Liver (tissue), 8 donors: ENCODE measurements at regions not wholly inside any gene's neighbourhood (a gene's known extent, or its start where the extent isn't known, plus 50 kb on each side); places are given as distances from the start of the nearest gene placed in this dataset.

Source experiments
- DNase-seq: peaks from one replicate; pipeline ENCODE4 v3.0.0-alpha.2; 2017; ENCODE audit warnings: low spot score
- H3K27ac ChIP-seq, 2 donors: one replicate each; pipeline ENCODE4 v1.7.0; 2013; ENCODE audit warnings: inconsistent platforms in 2 of 2, low read length in 2 of 2, control low read depth in 1 of 2, low read depth in 1 of 2, mild to moderate bottlenecking in 1 of 2
- H3K27me3 ChIP-seq, 4 donors: one replicate each; pipeline versions ENCODE4 v1.6.1 to v1.7.0; 2013; ENCODE audit warnings: low read length in 3 of 4, inconsistent platforms in 1 of 4, mild to moderate bottlenecking in 1 of 4, moderate library complexity in 1 of 4; ENCODE audit not compliant: control insufficient read depth in 4 of 4, insufficient read depth in 4 of 4
- H3K36me3 ChIP-seq, 4 donors: one replicate each; pipeline versions ENCODE4 v1.6.1 to v1.7.0; 2013; ENCODE audit warnings: low read length in 3 of 4, mild to moderate bottlenecking in 3 of 4, low read depth in 1 of 4, moderate library complexity in 1 of 4; ENCODE audit not compliant: control insufficient read depth in 4 of 4, insufficient read depth in 3 of 4
- H3K4me1 ChIP-seq, 4 donors: one replicate each; pipeline versions ENCODE4 v1.6.1 to v1.7.0; 2013; ENCODE audit warnings: low read length in 3 of 4, mild to moderate bottlenecking in 3 of 4, moderate library complexity in 1 of 4; ENCODE audit not compliant: control insufficient read depth in 4 of 4, insufficient read depth in 4 of 4
- H3K4me3 ChIP-seq, 3 donors: one replicate each; pipeline versions ENCODE4 v1.6.1 to v1.7.0; 2013; ENCODE audit warnings: low read length in 3 of 3, control low read depth in 1 of 3, low read depth in 1 of 3, mild to moderate bottlenecking in 1 of 3
- H3K9ac ChIP-seq, 2 donors: one replicate each; pipeline ENCODE4 v1.7.0; 2013; ENCODE audit warnings: low read length in 2 of 2, mild to moderate bottlenecking in 2 of 2, moderate library complexity in 2 of 2, control low read depth in 1 of 2, low read depth in 1 of 2
- H3K9me3 ChIP-seq, 4 donors: one replicate each; pipeline versions ENCODE4 v1.6.1 to v1.7.0; 2013; ENCODE audit warnings: low read length in 3 of 4; ENCODE audit not compliant: control insufficient read depth in 4 of 4
- ATF3 ChIP-seq: IDR thresholded peaks from 2 replicates; pipeline ENCODE4 v1.6.1; 2016; ENCODE audit warnings: antibody characterized with exemption
- CTCF ChIP-seq: fragments of 150-350 bp; IDR thresholded peaks from 2 replicates; pipeline ENCODE4 v1.5.1; 2017; ENCODE audit warnings: improper control_type of control experiment, low read depth, low read length; ENCODE audit not compliant: missing input control
- EGR1 ChIP-seq, 2 donors: IDR thresholded peaks; 2 replicates each; pipeline ENCODE4 v1.6.1; 2016 to 2018; ENCODE audit warnings: antibody characterized with exemption in 2 of 2, low read depth in 2 of 2
- FOXA1 ChIP-seq: IDR thresholded peaks from 2 replicates; pipeline ENCODE4 v1.6.1; 2016; ENCODE audit warnings: antibody characterized with exemption
- FOXA2 ChIP-seq: IDR thresholded peaks from 2 replicates; pipeline ENCODE4 v1.6.1; 2016; ENCODE audit warnings: antibody characterized with exemption
- GABPA ChIP-seq, 2 donors: IDR thresholded peaks in 1 of 2; conservative IDR thresholded peaks in 1 of 2; 2 replicates each; pipeline ENCODE4 v1.6.1; 2016; ENCODE audit warnings: antibody characterized with exemption in 2 of 2, mild to moderate bottlenecking in 1 of 2, moderate library complexity in 1 of 2
- HNF4A ChIP-seq, 2 donors: conservative IDR thresholded peaks; 2 replicates each; pipeline ENCODE4 v1.6.1; 2016; ENCODE audit warnings: antibody characterized with exemption in 2 of 2, mild to moderate bottlenecking in 2 of 2
- HNF4G ChIP-seq: IDR thresholded peaks from 2 replicates; pipeline ENCODE4 v1.6.1; 2016; ENCODE audit warnings: antibody characterized with exemption
- JUND ChIP-seq, 2 donors: IDR thresholded peaks; 2 replicates each; pipeline ENCODE4 v1.6.1; 2016; ENCODE audit warnings: antibody characterized with exemption in 2 of 2
- MAX ChIP-seq: IDR thresholded peaks from 2 replicates; pipeline ENCODE4 v1.6.1; 2016; ENCODE audit warnings: antibody characterized with exemption
- NR2F2 ChIP-seq: IDR thresholded peaks from 2 replicates; pipeline ENCODE4 v1.6.1; 2016; ENCODE audit warnings: antibody characterized with exemption
- RAD21 ChIP-seq, 2 donors: IDR thresholded peaks; 2 replicates each; pipeline ENCODE4 v1.6.1; 2016; ENCODE audit warnings: antibody characterized with exemption in 2 of 2, mild to moderate bottlenecking in 2 of 2
- REST ChIP-seq: IDR thresholded peaks from 2 replicates; pipeline ENCODE4 v1.6.1; 2016; ENCODE audit warnings: antibody characterized with exemption, mild to moderate bottlenecking
- RXRA ChIP-seq, 2 donors: IDR thresholded peaks; 2 replicates each; pipeline ENCODE4 v1.6.1; 2017 to 2018; ENCODE audit warnings: antibody characterized with exemption in 2 of 2, mild to moderate bottlenecking in 1 of 2
- SP1 ChIP-seq: IDR thresholded peaks from 2 replicates; pipeline ENCODE4 v1.6.1; 2018; ENCODE audit warnings: antibody characterized with exemption, mild to moderate bottlenecking
- TAF1 ChIP-seq: conservative IDR thresholded peaks from 2 replicates; pipeline ENCODE4 v1.6.1; 2016; ENCODE audit warnings: antibody characterized with exemption, mild to moderate bottlenecking
- YY1 ChIP-seq: IDR thresholded peaks from 2 replicates; pipeline ENCODE4 v1.6.1; 2016; ENCODE audit warnings: antibody characterized with exemption, mild to moderate bottlenecking
- ZBTB33 ChIP-seq: IDR thresholded peaks from 2 replicates; pipeline ENCODE4 v1.6.1; 2016; ENCODE audit warnings: antibody characterized with exemption
- WGBS: extraction: QIAGEN DNeasy Blood & Tissue Kit; methylation state at CpG from one replicate; pipeline ENCODE4 v1.1.7; 2013; 5-methylcytosine and 5-hydroxymethylcytosine counted together
- donor health status: healthy.
- donor health status: healthy.
- donor health status: healthy.
- donor health status: healthy.
- donor health status: healthy.

GRCh38 chr5:136890431-136891148, 525.2 kb upstream of the TRPC7 start:
- Histone ChIP-seq H3K27ac (no peak overlapping the region), H3K36me3 (no peaks in the 10 kb centered on the region), H3K4me1 (no peaks in the 10 kb centered on the region), H3K4me3 (no peak overlapping the region), H3K27me3 (no peaks in the 10 kb centered on the region), H3K9ac (no peak overlapping the region), H3K9me3 (no peaks in the 10 kb centered on the region)
- TF ChIP-seq NR2F2 (no peak), ATF3 (no peak), FOXA1 (no peak), RAD21 (IDR thresholded peaks at IDR 0.05) (no peak), GABPA (IDR thresholded peaks at IDR 0.05 in 1 of 2, conservative IDR thresholded peaks at IDR 0.05 in 1 of 2) (no peak), REST (no peak), CTCF (no peak), MAX (no peak), HNF4G (no peak), RXRA (IDR thresholded peaks at IDR 0.05) (no peak), JUND (IDR thresholded peaks at IDR 0.05) (no peak), FOXA2 (no peak), YY1 (no peak), TAF1 (no peak), ZBTB33 (no peak), HNF4A (conservative IDR thresholded peaks at IDR 0.05) (no peak), SP1 (no peak), EGR1 (IDR thresholded peaks at IDR 0.05; ENCODE audit: low read depth in 2 of 2) (no peak)
- whole genome bisulfite sequencing: 76% methylated on average over 2 of the region's 2 CpGs
- DNase-seq: no peak
